Prostate gland (tissue), 2 donors: ENCODE measurements at regions not wholly inside any gene's neighbourhood (a gene's known extent, or its start where the extent isn't known, plus 50 kb on each side); places are given as distances from the start of the nearest gene placed in this dataset.

ENCODE experiments used
- CTCF ChIP-seq, 4 experiments: fragments of 200-600 bp in 2 of 4; fragments of 450-650 bp in 2 of 4; sonication (generic) in 2 of 4; IDR thresholded peaks; 1 replicate in 3 of 4; 2 replicates in 1 of 4; pipeline ENCODE4 v1.5.1; 2016 to 2019; ENCODE audit warnings: antibody characterized with exemption in 4 of 4, mild to moderate bottlenecking in 2 of 4, moderate library complexity in 2 of 4
- POLR2A ChIP-seq: fragments of 450-650 bp; IDR thresholded peaks from one replicate; pipeline ENCODE4 v1.6.1; 2016; ENCODE audit warnings: antibody characterized with exemption, mild to moderate bottlenecking
- POLR2AphosphoS5 ChIP-seq: sonication (generic); formaldehyde crosslinking; IDR thresholded peaks from one replicate; pipeline ENCODE4 v1.6.1; 2017; ENCODE audit warnings: antibody characterized with exemption

- no peak for TF ChIP-seq CTCF (IDR thresholded peaks at IDR 0.05)
- no peak for TF ChIP-seq POLR2A
- TF ChIP-seq POLR2AphosphoS5: no peak
Observed at GRCh38 chr10:6813306-6813705, 233.2 kb upstream of the PRKCQ start.
